Omental fat pad (tissue), 3 donors: ENCODE measurements at regions not wholly inside any gene's neighbourhood (a gene's known extent, or its start where the extent isn't known, plus 50 kb on each side); places are given as distances from the start of the nearest gene placed in this dataset.
"Not testable (repeated sequence)": the region's sequence is repeated elsewhere in the genome, so short reads cannot be mapped to it uniquely, and the experiment has no call there.

Experiments used
- ATAC-seq: fragments of 150-250 bp; one replicate; pipeline ENCODE4 v1.9.1; 2016; ENCODE audit warnings: mild to moderate bottlenecking, moderate library complexity; ENCODE audit not compliant: low FRiP score
- DNase-seq: peaks from one replicate; pipeline ENCODE4 v3.0.0-alpha.2; 2019; ENCODE audit warnings: low spot score
- TF ChIP-seq, protein P1 (sequence below), 3 donors: fragments of 450-650 bp; IDR thresholded peaks; one replicate each; pipeline ENCODE4 v1.5.1; 2016 to 2017; ENCODE audit warnings: antibody characterized with exemption in 3 of 3, mild to moderate bottlenecking in 3 of 3, moderate library complexity in 2 of 3

DNA sequence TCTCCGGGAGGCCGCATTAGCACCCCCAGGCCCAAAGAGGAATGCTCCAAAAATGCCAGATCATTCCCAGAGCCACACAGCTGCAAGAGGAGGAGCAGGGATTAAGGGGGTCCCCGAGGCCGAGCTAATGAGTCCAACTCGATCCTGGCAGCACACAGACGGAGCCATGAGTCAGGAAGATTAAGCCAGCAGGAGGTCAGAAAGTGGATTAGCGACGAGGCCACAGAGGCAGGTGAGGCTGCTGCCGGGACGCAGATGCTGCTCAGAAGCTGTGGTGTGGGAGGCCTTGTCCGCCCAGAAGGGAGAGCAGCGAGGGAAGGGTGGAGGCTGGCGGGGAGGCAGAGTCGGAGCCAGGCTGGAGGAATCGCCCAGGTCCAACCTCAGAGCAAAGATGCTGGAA is 120.5 kb downstream of the SHANK2 start:
- no peak for ATAC-seq
- TF ChIP-seq, protein P1, sequence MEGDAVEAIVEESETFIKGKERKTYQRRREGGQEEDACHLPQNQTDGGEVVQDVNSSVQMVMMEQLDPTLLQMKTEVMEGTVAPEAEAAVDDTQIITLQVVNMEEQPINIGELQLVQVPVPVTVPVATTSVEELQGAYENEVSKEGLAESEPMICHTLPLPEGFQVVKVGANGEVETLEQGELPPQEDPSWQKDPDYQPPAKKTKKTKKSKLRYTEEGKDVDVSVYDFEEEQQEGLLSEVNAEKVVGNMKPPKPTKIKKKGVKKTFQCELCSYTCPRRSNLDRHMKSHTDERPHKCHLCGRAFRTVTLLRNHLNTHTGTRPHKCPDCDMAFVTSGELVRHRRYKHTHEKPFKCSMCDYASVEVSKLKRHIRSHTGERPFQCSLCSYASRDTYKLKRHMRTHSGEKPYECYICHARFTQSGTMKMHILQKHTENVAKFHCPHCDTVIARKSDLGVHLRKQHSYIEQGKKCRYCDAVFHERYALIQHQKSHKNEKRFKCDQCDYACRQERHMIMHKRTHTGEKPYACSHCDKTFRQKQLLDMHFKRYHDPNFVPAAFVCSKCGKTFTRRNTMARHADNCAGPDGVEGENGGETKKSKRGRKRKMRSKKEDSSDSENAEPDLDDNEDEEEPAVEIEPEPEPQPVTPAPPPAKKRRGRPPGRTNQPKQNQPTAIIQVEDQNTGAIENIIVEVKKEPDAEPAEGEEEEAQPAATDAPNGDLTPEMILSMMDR (IDR thresholded peaks at IDR 0.05) = no peak
- DNase-seq = no peak

DNA sequence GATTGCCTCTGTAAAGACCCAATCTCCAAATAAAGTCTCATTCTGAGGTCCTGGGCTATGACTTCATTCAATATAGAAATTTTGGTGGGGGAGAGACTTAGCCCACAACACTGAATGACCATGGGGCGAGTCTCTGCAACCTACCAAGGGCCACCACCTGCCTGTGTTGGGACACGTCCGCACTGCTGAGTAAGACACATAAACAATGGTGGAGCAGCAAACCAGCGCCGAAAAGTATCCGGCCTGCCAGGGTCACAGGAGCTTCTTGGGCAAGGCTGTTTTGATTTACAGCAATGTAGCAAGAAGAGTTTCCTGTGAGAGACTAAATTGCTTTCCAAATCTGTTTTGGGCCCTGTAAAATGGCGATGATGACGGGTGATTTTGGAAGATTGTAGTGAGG is 122.3 kb downstream of the SHANK2 start:
- DNase-seq (no peak), ATAC-seq (no peak)
- TF ChIP-seq, protein P1 (IDR thresholded peaks at IDR 0.05) = no peak

DNA sequence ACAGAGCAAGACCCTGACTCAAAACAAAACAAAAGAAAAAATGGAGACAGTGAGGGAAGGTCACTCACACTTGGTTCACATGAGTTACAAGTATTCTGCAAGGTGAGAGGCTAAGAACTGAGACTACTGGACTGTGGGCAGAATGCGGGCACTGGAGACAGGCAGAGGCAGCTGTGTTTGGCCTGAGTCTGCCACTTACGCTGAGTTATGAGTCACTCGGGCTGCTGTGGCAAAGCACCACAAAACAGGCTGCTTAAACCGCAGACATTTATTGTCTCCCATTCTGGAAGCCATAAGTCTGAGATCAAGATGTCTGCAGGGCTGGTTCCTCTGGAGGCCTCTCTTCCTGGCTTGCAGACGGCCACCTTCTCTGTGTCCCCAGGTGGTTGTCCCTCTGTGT is 122.8 kb downstream of the SHANK2 start:
- ATAC-seq (no peak), DNase-seq (no peak)
- TF ChIP-seq, protein P1 (IDR thresholded peaks at IDR 0.05) = no peak

DNA sequence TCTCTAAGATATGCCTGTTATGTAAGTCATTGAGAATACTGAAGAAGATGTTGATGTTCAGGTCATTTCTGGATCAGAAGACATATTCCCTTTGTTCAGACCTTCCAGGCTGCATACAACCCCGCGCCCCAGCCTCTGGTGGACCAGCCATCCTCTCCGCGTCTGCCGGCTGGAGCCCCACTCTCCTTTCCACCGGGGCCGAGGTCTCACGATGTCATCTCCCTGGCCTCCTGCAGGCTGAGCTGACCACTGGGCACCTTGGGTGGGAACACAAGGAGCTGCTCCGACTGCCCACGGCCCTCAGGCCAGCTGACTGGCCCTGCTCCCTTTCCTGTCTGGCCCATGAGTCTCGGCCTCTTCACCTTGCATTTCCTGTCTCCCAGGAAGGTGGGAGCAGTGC is 124.6 kb downstream of the SHANK2 start:
- TF ChIP-seq, protein P1 (IDR thresholded peaks at IDR 0.05) = no peak
- no peak for ATAC-seq
- DNase-seq = no peak

DNA sequence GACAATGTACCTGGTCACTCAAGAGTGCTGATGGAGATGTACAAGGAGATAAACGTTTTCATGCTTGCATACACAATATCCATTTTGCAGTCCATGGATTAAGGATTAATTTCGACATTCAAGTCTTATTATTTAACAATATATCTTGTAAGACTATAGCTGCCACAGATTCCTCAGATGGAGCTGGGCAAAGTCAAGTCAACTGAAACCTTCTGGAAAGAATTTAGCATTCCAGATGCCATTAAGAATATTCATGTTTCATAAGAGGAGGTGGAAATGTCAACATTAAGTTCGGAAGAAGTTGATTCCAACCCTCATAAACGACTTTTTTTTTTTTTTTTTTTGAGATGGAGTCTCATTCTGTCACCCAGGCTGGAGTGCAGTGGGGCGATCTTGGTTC is 126.0 kb downstream of the SHANK2 start:
- not testable (repeated sequence) for DNase-seq

DNA sequence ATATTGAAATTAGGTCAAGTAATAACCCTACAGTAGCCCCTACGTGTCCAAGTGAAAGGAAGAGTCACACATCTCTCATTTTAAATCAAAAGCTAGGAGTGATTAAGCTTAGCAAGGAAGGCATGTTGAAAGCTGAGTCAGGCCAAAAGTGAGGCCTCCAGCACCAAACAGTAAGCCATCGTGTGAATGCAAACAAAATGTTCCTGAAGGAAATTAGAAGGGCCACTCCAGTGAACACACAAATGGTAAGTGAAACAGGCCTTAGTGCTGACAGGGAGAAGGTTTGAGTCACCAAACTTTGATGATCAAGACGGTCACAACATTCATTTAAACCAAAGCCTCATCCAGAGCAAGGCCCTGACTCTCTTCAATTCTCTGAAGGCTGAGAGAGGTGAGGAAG is 127.2 kb downstream of the SHANK2 start:
- TF ChIP-seq, protein P1 (IDR thresholded peaks at IDR 0.05) = no peak
- ATAC-seq (no peak), DNase-seq (no peak)

More for the DNA sequence above, 126.0 kb downstream of the SHANK2 start:
- ATAC-seq = not testable (repeated sequence)

DNA sequence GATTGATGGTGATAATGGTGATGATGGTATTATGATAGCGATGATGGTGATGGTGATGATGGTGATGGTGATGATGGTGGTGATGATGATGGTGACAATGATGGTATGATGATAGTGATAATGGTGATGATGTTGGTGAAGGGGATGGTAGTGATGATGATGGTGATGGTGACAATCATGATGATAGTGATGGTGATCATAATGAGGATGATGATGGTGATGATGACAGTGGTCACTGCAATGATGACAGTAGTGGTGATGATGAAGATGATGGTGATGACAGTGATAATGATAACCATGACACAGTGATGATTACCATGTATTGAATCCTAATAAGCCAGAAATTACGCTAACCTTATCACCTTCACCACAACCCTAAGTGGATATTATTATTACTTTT is 128.2 kb downstream of the SHANK2 start:
- DNase-seq = no peak
- ATAC-seq = no peak
- TF ChIP-seq, protein P1 (IDR thresholded peaks at IDR 0.05) = no peak

DNA sequence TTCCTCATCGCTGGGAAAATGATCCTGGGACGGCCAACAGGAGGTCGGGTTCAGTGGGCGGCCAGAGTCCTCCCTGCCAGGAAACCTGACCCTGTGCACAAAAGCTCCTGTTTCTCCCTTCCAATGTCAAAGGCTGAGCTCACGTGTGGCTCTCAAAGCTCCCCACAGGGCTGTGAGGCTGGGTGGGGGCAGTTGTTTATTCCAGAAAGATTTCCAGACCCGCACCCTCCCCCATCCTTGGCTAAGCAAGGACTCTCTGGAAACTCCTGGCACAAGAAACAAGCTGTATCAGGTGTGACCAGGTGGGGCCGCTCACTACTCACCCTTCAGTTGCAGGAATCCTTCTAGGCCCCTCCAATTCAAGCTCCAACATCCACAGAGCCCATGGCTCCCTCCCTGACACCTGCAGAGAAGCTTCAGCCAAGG is 131.9 kb downstream of the SHANK2 start:
- DNase-seq (no peak), ATAC-seq (no peak)
- TF ChIP-seq, protein P1 (IDR thresholded peaks at IDR 0.05) = no peak
